Activated naive CD4-positive, alpha-beta T cell treated with Interleukin-2 at 50 U/mL for 16 hours (primary cell): ENCODE measurements at regions not wholly inside any gene's neighbourhood (a gene's known extent, or its start where the extent isn't known, plus 50 kb on each side); places are given as distances from the start of the nearest gene placed in this dataset.
"Not testable (repeated sequence)": the region's sequence is repeated elsewhere in the genome, so short reads cannot be mapped to it uniquely, and the experiment has no call there.

Experiments used
- DNase-seq: peaks from one replicate; pipeline ENCODE4 v3.0.0-alpha.2; 2020

DNA sequence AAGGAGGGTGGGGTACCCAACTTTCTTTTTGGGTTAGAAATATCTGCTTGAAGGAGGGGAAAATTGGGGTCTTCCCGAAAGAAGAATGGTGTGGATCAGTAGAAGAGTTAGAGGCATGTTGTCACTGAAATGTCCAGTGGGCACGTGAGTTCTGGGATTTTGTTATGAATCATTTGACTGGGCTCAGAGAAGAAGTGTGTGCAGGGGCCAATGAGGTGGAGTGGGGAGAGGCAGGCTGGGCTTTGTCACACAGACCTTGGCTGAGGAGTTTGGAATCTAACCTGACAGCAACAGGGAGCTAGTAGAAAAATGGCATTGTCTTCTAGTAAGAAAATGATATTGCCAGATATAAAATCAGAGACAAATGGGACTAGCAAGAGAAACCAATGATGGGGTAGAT, 436.8 kb downstream of the MFSD1 start:
- no peak for DNase-seq

DNA sequence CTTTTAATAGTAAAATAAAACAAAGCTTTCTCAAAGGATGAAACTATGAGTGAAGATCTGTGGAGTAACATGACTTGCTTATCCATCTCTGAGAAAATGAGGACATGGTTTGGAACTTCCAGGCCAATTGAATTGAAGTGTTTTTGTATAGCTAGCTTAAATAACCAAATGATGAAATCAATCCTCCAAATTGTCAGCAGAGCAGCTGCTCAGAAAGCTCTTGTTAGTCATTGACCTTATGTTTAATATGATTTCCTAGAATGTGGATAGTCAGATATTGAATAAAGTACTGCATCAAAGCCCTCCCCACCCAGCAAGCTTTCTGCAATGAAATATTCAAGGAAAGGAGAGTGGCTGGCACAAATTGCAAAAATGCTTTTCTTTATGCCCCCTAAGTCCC, 437.2 kb downstream of the MFSD1 start:
- DNase-seq = no peak

GRCh38 chr3:159244933-159245332, 443.1 kb downstream of the MFSD1 start:
- no peak for DNase-seq

GRCh38 chr3:159245871-159246270, 444.0 kb downstream of the MFSD1 start:
- no peak for DNase-seq

GRCh38 chr3:159246385-159246784, 444.5 kb downstream of the MFSD1 start:
- DNase-seq = no peak

DNA sequence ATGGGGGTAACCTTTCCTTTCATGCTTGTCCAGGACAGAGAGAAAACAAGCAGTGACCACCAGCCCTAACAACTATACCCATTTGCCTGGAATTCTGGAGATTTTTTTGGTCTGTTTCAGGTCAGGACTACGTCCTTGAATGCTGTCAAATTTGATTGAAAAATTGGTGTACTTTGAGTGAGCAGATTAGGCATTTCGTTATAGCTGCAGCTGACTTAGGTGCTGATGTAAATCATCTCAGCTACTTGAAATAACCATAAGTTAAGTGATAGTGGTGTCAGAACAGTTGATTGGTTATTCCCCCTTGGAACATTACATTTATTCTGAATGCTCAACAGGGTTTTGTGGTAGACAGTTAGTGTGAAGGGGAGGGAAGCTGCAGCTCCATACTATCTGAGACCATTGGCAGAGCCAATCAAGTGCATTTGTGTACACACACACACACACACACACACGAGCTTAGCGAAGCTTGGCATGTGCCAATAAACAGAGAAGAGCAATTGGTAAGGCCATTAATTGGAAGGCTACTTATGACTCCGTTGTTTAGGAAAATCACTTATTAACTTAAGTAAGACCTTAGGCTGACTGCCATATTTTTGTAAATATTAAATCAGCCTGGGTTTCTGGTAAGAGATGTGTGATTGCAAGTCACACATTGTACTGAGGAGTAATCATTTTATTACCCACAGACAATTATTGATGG, 447.8 kb downstream of the MFSD1 start:
- no peak for DNase-seq

GRCh38 chr3:159250961-159251360, 449.1 kb downstream of the MFSD1 start:
- DNase-seq = no peak

- DNase-seq = no peak
Observed at GRCh38 chr3:159252274-159252673, 450.4 kb downstream of the MFSD1 start.

GRCh38 chr3:159252772-159253384, 451.0 kb downstream of the MFSD1 start:
- DNase-seq = no peak

DNA sequence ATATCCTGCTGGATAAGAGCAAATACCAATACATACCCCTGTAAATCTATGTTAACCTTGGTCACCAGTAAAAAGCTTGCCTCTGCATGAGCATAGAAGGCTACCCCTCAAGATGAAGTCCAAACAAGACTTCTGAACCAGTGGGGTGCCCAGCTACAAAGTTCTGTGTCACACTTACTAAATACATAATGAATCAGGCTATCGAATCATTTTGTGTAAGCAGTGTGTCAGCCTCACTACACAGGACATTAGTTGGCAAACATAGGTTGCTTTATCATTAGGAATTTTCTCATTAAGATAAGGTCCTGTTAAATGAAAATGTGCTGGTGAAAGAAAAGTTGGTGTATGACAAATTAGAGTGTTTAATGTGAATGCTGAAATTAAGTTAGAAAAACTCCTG, 452.0 kb downstream of the MFSD1 start:
- DNase-seq = no peak

- DNase-seq = no peak
Observed at GRCh38 chr3:159257954-159258353, 456.1 kb downstream of the MFSD1 start.

DNA sequence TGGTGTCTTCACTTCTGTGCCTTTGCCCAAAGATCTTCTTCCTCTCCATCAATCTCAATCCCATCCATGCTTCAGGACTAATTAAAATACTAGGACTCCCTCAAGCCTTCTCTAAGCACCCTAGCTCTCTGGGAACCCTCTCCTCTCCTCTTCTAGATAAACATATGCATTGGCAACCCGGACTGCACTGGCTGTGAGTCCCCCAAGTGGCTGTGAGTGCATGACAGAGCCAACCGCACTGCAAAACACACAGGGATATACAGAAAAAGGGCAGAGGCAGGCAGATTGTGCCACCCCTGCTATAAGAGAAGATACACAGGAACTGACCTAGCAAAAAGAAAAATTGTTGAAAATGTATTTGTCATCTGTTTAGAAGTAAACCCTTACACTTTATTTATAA, 457.1 kb downstream of the MFSD1 start:
- no peak for DNase-seq

DNA sequence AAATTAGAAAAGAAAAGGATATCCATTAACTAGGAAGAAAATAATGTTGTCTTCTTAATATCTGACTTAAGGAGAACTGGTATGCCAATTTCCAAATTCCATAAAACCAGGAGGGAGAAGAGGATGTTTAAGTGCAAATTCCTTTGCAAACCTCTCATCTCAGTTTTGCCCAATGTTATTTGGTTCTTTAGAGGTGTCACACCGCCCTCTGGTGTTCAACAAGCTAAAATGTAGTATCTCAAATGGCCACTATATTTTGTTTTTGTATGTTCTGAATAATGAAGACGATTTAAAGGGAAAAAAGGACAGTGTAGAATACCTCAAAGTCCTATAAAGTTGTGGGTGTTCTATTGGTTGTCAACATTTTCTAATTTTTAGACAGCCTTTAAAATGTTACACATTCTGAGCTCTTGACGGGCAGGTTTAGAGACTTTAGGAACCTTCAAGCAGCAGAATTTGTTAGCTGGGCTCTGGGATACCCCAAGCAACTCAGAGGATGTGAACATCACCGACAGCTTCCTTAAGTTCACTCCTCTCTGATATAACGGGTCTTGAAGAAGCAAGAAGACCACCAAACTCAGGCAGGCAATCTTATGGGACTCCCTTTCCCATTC, 458.3 kb downstream of the MFSD1 start:
- DNase-seq = peak; percentile 3

- not testable (repeated sequence) for DNase-seq
Observed at GRCh38 chr3:159261333-159261732, 459.5 kb downstream of the MFSD1 start.

- DNase-seq = no peak
Observed at GRCh38 chr3:159263750-159264553, 462.1 kb downstream of the MFSD1 start.

DNA sequence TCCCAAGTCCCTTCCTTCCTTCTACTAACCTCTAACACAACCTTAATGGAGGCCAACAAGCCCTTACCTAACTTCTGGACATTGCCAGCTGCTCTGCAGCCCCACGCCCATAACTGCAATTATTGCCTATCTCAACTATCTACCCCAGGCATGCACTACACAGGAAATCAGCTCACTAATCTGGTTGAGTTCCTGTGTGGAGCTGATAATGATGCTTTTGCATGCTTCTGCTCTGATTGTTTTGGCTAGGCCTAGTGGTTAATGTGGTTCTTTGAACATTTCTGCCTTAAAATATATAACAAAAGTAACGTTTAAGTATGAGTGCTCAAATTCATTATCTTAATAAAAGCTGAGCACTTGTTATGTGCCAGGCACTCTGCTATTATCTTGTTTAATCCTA, 463.9 kb downstream of the MFSD1 start:
- DNase-seq = no peak

DNA sequence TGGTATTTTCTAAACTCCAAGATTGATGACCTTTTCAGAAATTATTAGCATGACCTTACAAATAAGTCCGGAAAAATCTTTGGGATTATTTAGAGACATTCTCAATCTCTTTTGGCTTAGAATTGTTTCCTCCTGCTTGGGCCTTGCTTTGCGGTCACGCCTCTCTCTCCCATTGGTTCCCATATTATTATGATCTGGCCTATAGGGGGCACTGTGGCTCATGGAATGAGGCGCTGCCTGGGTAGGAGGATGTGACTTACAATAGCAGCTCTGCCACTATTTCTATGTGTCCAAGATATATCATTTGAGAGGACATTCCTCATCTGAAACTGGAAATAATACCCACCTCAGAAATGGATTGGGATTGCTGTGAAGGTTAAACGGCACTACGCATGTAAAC, 464.9 kb downstream of the MFSD1 start:
- no peak for DNase-seq

DNA sequence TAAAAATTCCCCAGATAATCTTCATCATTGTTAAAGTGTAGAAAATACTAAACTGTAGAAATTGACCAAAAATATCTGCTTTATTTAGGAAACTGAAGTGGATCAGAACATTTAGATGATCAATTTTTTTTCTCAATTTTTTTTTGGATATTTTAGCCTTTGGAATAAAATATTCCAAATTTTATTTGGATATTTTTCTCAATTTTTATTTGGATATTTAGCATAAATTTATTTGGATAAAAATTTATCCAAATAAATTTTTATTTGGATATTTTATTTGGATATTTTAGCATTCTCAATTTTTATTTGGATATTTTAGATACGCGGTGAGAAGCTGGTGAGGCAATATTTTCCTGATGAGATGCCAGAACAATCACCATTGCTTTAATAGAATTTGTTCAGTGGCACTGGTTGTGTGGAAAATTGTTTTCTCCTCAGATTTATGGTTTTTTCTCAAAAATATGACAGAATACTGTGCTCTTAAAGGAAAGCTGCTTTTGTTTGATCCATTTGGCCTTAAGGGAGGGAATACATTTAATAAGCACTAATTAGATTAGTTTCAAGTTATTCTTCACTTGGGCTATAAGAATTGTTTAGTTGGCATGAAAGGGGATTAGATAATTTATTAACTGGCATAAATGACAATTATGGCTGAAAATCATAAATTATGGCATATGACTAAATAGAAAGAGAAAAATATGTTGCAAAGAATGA, 470.1 kb downstream of the MFSD1 start:
- DNase-seq = no peak

GRCh38 chr3:159273070-159273469, 471.2 kb downstream of the MFSD1 start:
- DNase-seq = no peak

DNA sequence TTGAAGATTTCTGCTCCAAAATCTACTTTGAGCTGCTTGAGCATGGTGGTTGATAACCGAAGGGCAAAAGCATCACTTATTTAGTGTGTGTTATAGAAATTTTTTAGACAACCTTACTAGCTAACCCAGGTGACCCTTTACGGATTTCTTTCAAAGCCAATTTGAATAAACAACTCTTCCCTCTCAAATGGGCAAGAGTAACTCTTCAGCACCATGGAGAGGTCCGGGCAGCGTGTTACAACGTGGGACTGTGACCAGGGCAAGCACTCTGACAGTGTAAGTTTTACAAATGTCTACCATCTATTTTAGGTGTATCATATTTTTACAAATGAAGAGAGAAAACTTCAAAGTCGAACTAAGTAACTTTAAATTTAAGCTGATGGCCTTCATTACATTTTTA, 471.8 kb downstream of the MFSD1 start:
- no peak for DNase-seq

DNA sequence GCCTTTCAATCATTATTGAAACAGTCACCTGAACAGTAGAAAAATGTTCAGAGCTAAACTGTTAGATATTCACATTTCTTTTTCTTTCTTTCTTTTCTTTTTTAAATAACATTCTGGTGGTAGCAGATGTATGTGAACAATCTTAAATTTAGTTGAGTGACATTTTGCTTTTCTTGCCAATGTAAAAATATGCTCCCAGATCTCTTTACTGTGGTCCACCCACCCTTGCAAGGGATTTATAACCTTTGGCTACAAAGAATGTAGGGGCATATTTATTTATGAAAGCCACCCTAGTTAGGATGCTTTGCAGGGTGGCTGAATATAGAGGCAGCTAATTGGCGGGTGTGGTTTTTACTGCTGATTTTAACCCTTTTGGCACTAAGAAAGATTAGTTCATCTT, 473.9 kb downstream of the MFSD1 start:
- no peak for DNase-seq

DNA sequence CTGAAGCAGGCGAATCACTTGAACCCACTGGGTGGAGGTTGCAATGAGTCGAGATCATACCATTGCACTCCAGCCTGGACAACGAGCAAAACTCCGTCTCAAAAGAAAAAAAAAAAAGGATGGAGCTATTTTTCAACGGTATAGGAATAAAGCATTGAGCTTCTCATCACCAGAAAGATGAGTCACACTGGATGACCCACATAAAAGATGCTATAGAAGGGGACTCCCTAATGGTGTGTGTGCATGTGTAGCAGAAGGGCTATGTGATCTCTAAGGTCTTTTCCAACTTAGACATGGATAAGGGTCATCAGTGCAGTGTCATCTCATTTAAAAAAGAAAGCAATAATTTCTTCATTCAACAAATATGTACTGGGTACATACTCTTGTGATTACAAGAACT, 476.0 kb downstream of the MFSD1 start:
- no peak for DNase-seq
